Spleen (tissue), 11 donors: ENCODE measurements at regions not wholly inside any gene's neighbourhood (a gene's known extent, or its start where the extent isn't known, plus 50 kb on each side); places are given as distances from the start of the nearest gene placed in this dataset.

Experiments used
- DNase-seq: peaks from one replicate; pipeline ENCODE4 v3.0.0-alpha.2; 2020
- H3K27ac ChIP-seq, 8 donors: fragments of 200-600 bp; sonication (generic) in 7 of 8; 1 replicate in 4 of 8; 2 replicates in 4 of 8; pipeline versions ENCODE4 v1.5.0 to v1.8.0; 2016 to 2021; ENCODE audit warnings: inconsistent platforms in 4 of 8, mild to moderate bottlenecking in 4 of 8, moderate library complexity in 1 of 8
- H3K27me3 ChIP-seq, 7 donors: fragments of 200-600 bp; sonication (generic) in 6 of 7; replicated peaks in 1 of 7; 1 replicate in 4 of 7; 2 replicates in 3 of 7; pipeline versions ENCODE4 v1.5.0 to v1.8.0; 2016 to 2021; ENCODE audit warnings: inconsistent platforms in 3 of 7, mild to moderate bottlenecking in 1 of 7
- H3K36me3 ChIP-seq, 6 donors: fragments of 200-600 bp; sonication (generic) in 5 of 6; 1 replicate in 4 of 6; 2 replicates in 2 of 6; pipeline versions ENCODE4 v1.5.0 to v1.8.0; 2016 to 2021; ENCODE audit warnings: inconsistent platforms in 2 of 6
- H3K4me1 ChIP-seq, 6 donors: fragments of 200-600 bp; sonication (generic) in 5 of 6; 1 replicate in 3 of 6; 2 replicates in 3 of 6; pipeline versions ENCODE4 v1.5.0 to v1.8.0; 2016 to 2021; ENCODE audit warnings: inconsistent platforms in 3 of 6
- H3K4me3 ChIP-seq, 8 donors: fragments of 200-600 bp; sonication (generic) in 7 of 8; 1 replicate in 4 of 8; 2 replicates in 4 of 8; pipeline versions ENCODE4 v1.5.0 to v1.8.0; 2016 to 2021; ENCODE audit warnings: inconsistent platforms in 4 of 8, mild to moderate bottlenecking in 4 of 8, moderate library complexity in 2 of 8
- H3K9me3 ChIP-seq, 8 donors: fragments of 200-600 bp; sonication (generic) in 7 of 8; 1 replicate in 4 of 8; 2 replicates in 4 of 8; pipeline versions ENCODE4 v1.5.0 to v1.8.0; 2016 to 2021; ENCODE audit warnings: inconsistent platforms in 4 of 8
- CTCF ChIP-seq, 11 experiments: fragments of 200-600 bp in 7 of 11; fragments of 450-650 bp in 4 of 11; sonication (generic) in 4 of 11; IDR thresholded peaks in 8 of 11; conservative IDR thresholded peaks in 3 of 11; 1 replicate in 7 of 11; 2 replicates in 4 of 11; pipeline versions ENCODE4 v1.4.0 to v1.8.0; 2016 to 2021; ENCODE audit warnings: antibody characterized with exemption in 11 of 11, inconsistent platforms in 4 of 11, mild to moderate bottlenecking in 1 of 11
- POLR2A ChIP-seq, 3 donors: fragments of 450-650 bp; IDR thresholded peaks; one replicate each; pipeline ENCODE4 v1.5.1; 2017; ENCODE audit warnings: antibody characterized with exemption in 3 of 3, mild to moderate bottlenecking in 1 of 3
- POLR2AphosphoS5 ChIP-seq, 3 donors: sonication (generic); formaldehyde crosslinking; IDR thresholded peaks; one replicate each; pipeline ENCODE4 v1.5.1; 2017; ENCODE audit warnings: antibody characterized with exemption in 3 of 3
- WGBS, 5 donors: extraction: QIAGEN DNeasy Blood & Tissue Kit in 3 of 5; methylation state at CpG; one replicate each; pipeline versions ENCODE4 v1.1.5 to v1.1.7; 2013 to 2018; 5-methylcytosine and 5-hydroxymethylcytosine counted together
- intact Hi-C: fragments of 100-400 bp; cut with DNase I; formaldehyde crosslinking; loops from one replicate; pipeline ENCODE4 v1.15.0; 2023; ENCODE audit warnings: low total_unique reads
- donor health status: healthy with polysubstance abuse.
- donor health status: DM: no; HTN: no; CAD: no; lungs with moderate emphysema.
- donor health status: DM: no; HTN: no; CAD: no.
- donor health status: Bipolar disorder and iron deficiency.
- donor health status: healthy.
- donor health status: DM: no; HTN: no; CAD: no.
- donor health status: DM: yes; HTN: yes; CAD: no.

- 68 to 79% (median 74%) methylated on average over 3 of the region's 3 CpGs for WGBS, 5 donors
- Histone ChIP-seq H3K27ac (no peak overlapping the region), H3K36me3 (no peaks in the 10 kb centered on the region), H3K9me3 (peaks cover 4 to 42% (median 26%) of the 10 kb centered on the region in 8 donors), H3K4me3 (no peak overlapping the region), H3K27me3 (no peaks in the 10 kb centered on the region), H3K4me1 (no peaks in the 10 kb centered on the region)
- intact Hi-C loops, result no loop called here
- TF ChIP-seq POLR2AphosphoS5 (IDR thresholded peaks at IDR 0.05), result no peak
- no peak for DNase-seq
Measured at GRCh38 chr11:42271306-42271705, 811.9 kb upstream of the LRRC4C start.

DNA sequence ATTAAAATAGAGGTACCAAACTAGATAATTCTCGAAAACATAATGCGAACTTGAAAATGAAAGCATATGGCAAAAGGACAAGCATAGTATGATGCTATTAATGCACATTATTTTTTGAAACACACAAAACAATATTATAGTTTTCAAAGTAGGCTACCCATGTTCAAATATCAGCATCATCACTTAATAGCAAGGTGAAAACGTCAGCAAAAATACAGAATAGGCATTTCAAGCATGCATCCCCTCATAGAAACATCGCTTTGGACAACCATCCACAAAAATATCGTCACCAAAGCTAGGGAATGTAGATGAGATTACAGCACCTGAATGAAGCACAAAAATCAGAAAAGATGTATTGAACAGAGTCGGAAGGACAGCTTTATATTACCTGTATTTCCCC, 814.5 kb upstream of the LRRC4C start:
- Histone ChIP-seq H3K9me3 (peaks cover 4 to 54% (median 36%) of the 10 kb centered on the region in 8 donors), H3K36me3 (no peaks in the 10 kb centered on the region), H3K4me3 (no peak overlapping the region), H3K27ac (no peak overlapping the region), H3K4me1 (no peaks in the 10 kb centered on the region), H3K27me3 (no peaks in the 10 kb centered on the region)
- DNase-seq, result no peak
- intact Hi-C loops, result no loop called here
- TF ChIP-seq POLR2AphosphoS5 (IDR thresholded peaks at IDR 0.05) (no peak), CTCF (IDR thresholded peaks at IDR 0.05 in 8 of 11, conservative IDR thresholded peaks at IDR 0.05 in 3 of 11) (no peak), POLR2A (IDR thresholded peaks at IDR 0.05) (no peak)
- 83 to 95% (median 87%) methylated on average over 6 of the region's 6 CpGs for WGBS, 5 donors

- DNase-seq, result no peak
- H3K27ac ChIP-seq, result no peak overlapping the region
- WGBS, 5 donors, result 82 to 96% (median 90%) methylated on average over 1 of the region's 1 CpG
- H3K4me3 ChIP-seq, result no peak overlapping the region
- no peaks in the 10 kb centered on the region for H3K27me3 ChIP-seq
- H3K4me1 ChIP-seq, result no peaks in the 10 kb centered on the region
- intact Hi-C loops, result no loop called here
- H3K9me3 ChIP-seq, result peaks cover 0 to 33% (median 21%) of the 10 kb centered on the region in 8 donors
- TF ChIP-seq CTCF (IDR thresholded peaks at IDR 0.05 in 8 of 11, conservative IDR thresholded peaks at IDR 0.05 in 3 of 11) (no peak), POLR2AphosphoS5 (IDR thresholded peaks at IDR 0.05) (no peak), POLR2A (IDR thresholded peaks at IDR 0.05) (no peak)
- H3K36me3 ChIP-seq, result no peaks in the 10 kb centered on the region
Measured at GRCh38 chr11:42296910-42297309, 837.5 kb upstream of the LRRC4C start.

DNA sequence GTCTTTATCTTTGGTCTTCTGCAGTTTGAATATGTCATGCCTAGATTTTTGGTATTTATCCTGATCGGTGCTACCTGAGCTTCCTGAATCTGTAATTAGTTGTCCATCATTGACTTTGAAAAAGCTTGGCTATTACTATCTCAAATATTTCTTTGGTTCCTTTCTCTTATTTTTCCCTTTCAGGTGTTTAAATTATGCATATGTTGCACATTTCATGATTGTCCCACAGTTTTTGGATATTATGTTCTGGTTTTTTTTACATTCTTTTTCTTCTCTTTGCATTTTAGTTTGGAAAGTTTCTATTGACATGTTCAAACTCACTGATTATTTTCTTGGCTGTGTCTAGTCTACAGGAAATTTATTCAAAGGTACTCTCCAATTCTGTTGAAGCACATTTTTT, 840.3 kb upstream of the LRRC4C start:
- DNase-seq, result no peak
- Histone ChIP-seq H3K27me3 (no peaks in the 10 kb centered on the region), H3K27ac (no peak overlapping the region), H3K4me1 (no peaks in the 10 kb centered on the region), H3K9me3 (peaks cover 0 to 23% (median 14%) of the 10 kb centered on the region in 8 donors), H3K4me3 (no peak overlapping the region), H3K36me3 (no peaks in the 10 kb centered on the region)
- TF ChIP-seq CTCF (IDR thresholded peaks at IDR 0.05 in 8 of 11, conservative IDR thresholded peaks at IDR 0.05 in 3 of 11) (no peak), POLR2AphosphoS5 (IDR thresholded peaks at IDR 0.05) (no peak), POLR2A (IDR thresholded peaks at IDR 0.05) (no peak)
- intact Hi-C loops, result no loop called here
- WGBS, 5 donors, result 87 to 98% (median 92%) methylated on average over 1 of the region's 1 CpG

DNA sequence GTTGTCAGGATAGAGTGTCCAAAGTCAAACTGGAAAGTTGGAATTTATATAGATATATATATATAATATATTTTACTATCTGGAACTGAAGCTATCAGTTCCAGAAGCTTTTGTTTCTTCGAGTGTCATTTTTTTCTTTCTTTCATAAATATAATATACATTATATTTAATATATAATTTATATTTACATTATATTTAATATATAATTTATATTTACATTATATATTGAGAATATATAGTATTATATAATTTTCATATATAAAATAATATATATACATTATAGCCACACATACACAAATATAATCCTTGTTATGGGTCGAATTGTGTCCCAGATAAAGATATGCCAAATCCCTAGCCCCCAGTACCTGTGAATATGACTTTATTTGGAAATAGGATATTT, 842.3 kb upstream of the LRRC4C start:
- Histone ChIP-seq H3K27me3 (no peaks in the 10 kb centered on the region), H3K27ac (no peak overlapping the region), H3K9me3 (peaks cover 0 to 12% (median under 1%) of the 10 kb centered on the region in 8 donors), H3K36me3 (no peaks in the 10 kb centered on the region), H3K4me3 (no peak overlapping the region), H3K4me1 (no peaks in the 10 kb centered on the region)
- intact Hi-C loops, result no loop called here
- no peak for DNase-seq
- 70 to 95% (median 78%) methylated on average over 2 of the region's 2 CpGs for WGBS, 5 donors
- TF ChIP-seq CTCF (IDR thresholded peaks at IDR 0.05 in 8 of 11, conservative IDR thresholded peaks at IDR 0.05 in 3 of 11) (no peak), POLR2A (IDR thresholded peaks at IDR 0.05) (no peak), POLR2AphosphoS5 (IDR thresholded peaks at IDR 0.05) (no peak)
